HEK293 (cell line): ENCODE measurements at regions not wholly inside any gene's neighbourhood (a gene's known extent, or its start where the extent isn't known, plus 50 kb on each side); places are given as distances from the start of the nearest gene placed in this dataset.

Experiments
- ZBTB8A ChIP-seq: fragments of 450-650 bp; formaldehyde crosslinking; IDR thresholded peaks from 2 replicates; pipeline ENCODE4 v1.5.1; 2016; ENCODE audit warnings: missing biosample characterization, missing genetic modification characterization
- ZNF175 ChIP-seq: fragments of 450-650 bp; formaldehyde crosslinking; IDR thresholded peaks from 2 replicates; pipeline ENCODE4 v1.5.1; 2016; ENCODE audit warnings: missing biosample characterization, missing genetic modification characterization
- TF ChIP-seq, protein P1 (sequence below): fragments of 450-650 bp; formaldehyde crosslinking; IDR thresholded peaks from 2 replicates; pipeline ENCODE4 v1.5.1; 2016; ENCODE audit warnings: missing biosample characterization, missing genetic modification characterization

GRCh38 chr1:106699433-106699832 lies 357.0 kb upstream of the PRMT6 start:
- TF ChIP-seq, protein P1, sequence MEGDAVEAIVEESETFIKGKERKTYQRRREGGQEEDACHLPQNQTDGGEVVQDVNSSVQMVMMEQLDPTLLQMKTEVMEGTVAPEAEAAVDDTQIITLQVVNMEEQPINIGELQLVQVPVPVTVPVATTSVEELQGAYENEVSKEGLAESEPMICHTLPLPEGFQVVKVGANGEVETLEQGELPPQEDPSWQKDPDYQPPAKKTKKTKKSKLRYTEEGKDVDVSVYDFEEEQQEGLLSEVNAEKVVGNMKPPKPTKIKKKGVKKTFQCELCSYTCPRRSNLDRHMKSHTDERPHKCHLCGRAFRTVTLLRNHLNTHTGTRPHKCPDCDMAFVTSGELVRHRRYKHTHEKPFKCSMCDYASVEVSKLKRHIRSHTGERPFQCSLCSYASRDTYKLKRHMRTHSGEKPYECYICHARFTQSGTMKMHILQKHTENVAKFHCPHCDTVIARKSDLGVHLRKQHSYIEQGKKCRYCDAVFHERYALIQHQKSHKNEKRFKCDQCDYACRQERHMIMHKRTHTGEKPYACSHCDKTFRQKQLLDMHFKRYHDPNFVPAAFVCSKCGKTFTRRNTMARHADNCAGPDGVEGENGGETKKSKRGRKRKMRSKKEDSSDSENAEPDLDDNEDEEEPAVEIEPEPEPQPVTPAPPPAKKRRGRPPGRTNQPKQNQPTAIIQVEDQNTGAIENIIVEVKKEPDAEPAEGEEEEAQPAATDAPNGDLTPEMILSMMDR, result no peak
- TF ChIP-seq ZNF175 (tag by site-specific recombination) (no peak), ZBTB8A (tag by site-specific recombination) (no peak)
